GM18873 (cell line): ENCODE measurements at regions not wholly inside any gene's neighbourhood (a gene's known extent, or its start where the extent isn't known, plus 50 kb on each side); places are given as distances from the start of the nearest gene placed in this dataset.
"Not testable (repeated sequence)": the region's sequence is repeated elsewhere in the genome, so short reads cannot be mapped to it uniquely, and the experiment has no call there.

Source experiments
- ATAC-seq: cut with Tn5 transposase; IDR thresholded peaks from one replicate; pipeline ENCODE4 v1.9.1; 2021; ENCODE audit warnings: mild to moderate bottlenecking, moderate library complexity, moderate number of reproducible peaks; ENCODE audit not compliant: unreplicated experiment, low FRiP score

GRCh38 chrX:861340-861890, 230.8 kb downstream of the SHOX start:
- no peak for ATAC-seq

DNA sequence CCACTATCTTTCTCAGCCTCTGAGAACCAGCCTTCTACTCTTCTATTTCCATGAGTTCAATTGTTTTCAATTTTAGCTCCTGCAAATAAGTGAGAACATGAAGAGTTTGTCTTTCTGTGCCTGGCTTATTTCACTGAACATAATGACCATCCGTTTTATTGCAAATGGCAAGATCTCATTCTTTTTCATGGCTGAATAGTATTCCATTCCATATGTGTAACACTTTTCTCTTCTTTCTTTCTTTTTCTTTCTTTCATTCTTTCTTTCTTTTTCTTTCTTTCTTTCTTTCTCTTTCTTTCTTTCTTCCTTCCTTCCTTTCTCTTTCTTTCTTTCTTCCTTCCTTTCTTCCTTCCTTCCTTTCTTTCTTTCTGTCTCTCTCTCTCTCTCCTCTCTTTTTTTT, 228.7 kb downstream of the SHOX start:
- ATAC-seq = no peak

DNA sequence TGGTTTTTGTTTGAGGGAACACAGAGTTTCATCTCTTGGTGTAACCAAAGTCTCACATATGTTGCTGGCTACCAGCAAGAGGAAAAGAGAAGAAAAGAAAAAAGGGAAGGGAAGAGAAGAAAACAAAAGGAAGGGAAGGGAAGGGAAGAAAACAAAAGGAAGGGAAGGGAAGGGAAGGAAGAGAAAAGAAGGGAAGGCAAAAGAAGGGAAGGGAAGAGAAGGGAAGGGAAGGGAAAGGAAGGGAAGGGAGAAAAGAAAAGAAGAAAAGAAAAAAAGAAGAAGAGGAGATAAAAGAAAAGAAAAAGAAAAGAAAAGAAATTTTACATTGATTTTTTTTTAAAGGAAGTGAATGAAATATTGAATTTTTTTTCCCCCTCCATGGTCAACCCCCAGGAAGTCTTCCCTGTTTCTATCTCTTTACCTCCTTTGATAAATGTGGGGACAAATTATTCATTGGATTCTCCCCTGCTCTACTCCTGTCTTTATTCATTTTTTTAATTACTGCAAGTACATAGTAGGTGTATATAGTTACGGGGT, 228.0 kb downstream of the SHOX start:
- ATAC-seq = no peak

DNA sequence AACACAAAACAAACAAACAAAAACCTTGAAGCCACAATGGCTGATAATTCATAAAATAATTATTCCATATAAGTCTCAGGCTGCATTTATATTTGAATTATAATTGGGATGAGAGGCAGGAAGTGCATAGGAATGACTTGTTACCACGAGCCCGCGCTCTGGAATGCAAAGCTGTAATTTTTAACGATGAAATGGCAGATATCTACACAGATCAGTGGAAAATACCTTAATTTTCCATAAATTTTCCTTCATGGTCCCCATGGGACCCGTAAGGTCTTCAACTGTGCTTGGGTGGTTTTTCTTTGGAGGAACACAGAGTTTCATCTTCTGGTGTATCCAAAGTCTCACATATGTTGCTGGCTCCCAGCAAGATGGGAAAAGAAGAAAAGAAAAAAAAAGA, 226.8 kb downstream of the SHOX start:
- ATAC-seq = no peak

DNA sequence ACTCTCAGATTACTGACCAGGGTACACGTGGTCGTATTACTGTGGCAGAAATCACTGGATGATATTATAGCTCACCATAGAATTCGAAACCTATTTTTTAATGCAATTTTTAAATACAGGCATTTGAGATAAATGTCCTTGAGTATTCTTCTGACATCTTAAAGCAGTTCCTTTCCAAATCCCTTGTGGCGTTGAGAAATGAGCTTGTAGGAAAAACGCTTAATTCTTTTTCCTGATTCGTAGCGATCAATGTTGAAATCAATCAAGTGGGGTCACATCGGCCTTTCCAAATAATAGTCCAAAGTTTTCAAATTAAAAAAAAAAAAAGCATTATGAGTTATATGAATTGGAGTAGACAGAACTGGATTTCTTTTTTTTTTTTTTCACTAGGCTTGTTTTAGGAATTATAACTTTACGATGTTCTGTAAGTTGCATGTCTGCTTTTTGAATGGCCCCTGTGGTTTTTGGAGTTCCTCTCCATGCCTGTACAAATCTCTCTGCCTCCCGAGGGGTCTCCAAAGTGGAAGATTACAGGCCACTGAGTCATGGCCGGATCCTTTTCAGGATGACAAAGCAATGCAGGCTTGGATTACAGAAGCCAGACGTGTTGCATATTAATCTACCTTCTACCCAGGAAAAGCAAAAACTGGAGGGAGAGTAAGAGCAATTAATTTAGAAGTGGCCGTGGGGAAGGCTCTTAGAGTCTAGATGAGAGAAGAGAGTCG, 226.1 kb downstream of the SHOX start:
- ATAC-seq = no peak

DNA sequence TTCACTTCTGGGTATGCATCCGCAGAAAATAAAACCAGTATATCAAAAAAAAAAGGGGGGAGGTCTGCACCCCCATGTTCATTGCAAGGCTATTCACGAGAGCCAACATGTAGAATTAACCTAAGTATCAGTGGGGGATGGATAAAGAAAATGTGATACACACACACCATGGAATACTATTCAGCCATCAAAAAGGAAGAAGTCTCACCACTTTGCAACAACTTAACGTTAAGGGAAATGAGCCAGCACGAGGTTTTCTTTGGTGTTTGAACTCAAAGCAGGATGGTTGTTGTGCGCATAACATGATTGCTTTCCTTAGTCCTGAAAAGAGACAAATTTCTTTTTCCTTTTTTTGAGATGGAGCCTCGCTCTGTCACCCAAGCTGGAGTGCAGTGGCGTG, 222.7 kb downstream of the SHOX start:
- ATAC-seq = no peak

DNA sequence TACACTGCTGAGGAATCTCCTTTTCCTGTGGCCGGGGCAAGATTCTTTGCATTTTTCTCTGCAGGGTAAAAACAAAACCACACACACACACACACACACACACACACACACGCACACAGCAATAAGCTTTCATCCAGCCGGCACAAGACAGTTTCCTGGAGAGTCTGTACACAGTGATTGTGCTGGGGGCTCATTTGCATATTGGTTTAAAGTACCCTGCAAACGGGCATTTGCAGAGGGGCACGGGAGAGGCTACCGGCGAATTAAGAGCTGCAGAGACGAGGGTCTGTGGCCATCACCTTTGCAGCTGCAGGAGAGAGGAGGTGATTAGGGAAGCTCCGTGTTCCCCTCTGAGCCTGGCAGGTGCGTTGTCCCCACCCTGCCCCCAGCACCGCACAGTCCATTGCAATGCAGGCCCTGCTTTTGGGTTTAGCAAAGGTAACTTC, 219.9 kb downstream of the SHOX start:
- ATAC-seq = no peak

DNA sequence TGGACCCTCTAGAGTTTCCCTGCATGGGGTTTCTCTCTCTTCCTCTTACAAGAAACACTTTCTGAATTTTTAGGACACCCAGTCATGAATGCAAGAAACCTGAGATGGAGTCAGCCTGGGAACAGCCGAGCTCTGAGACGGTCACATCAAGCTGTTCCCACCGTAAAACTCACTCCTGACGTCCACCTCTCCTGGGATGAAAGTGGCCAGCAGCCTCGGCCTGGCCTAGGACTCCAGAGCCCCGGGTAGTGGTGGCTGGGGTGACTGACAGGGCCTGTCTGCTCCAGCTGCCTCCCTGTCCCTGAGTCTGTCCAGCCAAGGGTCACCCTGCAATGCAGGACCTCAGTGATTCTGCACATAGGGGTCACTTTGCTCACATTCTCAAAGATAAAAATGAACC, 217.8 kb downstream of the SHOX start:
- ATAC-seq = no peak

DNA sequence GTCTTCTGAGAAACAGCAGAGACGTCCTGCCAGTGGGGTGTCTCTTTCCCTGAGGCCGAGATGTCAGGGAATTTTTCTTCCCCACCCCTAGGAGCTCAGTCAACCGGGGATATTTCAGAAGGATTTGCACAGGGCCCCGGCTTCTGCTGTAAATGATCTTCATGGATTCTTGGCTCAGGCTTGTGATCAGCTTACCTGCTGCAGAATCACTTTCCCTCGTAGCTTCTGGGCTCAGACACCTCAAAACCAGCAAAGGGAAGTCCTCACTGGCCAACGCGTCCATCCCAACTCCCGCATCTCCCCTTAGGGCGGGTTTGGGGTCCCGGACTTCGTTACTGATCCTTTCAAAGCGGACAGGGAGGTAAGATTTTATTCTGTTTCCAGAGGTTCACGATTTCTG, 212.7 kb downstream of the SHOX start:
- ATAC-seq = no peak

DNA sequence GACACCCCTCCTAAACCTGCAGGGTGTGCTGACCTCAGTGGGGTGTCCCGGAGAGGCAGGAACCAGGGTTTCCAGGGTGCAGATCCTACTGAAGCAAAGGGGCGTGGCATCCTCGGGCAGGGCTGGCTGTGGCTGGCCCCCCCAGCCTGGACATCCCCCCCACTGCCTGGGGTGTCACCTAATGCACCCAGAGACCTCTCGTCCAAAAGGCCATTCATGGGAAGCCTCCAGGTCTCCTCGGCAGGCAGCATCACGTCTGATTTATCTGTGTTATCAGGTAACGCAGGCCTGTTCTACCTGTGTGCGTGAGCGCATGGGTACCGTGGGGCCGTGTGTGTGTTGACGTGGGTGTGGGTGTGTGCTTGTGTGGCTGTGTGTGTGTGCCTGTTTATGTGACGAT, 210.0 kb downstream of the SHOX start:
- ATAC-seq = no peak

DNA sequence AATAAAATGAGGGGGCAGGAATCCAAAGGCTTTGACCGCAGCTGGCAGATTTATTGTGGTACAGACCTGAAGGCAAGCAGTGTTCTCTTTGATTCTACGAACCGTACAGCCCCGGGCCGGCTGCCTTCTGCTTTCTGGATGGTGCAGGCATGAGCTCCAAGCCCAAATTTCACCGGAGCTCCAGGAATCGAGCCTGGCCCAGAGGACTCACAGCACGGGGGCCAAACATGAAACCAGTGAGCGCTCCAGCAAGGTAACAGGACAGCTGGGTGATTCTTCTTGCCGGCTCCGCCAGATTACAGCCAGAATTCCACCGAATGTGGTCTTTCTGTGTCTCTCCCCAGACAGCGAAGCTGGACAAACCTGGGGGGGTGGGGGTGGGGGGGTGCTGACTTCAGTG, 208.1 kb downstream of the SHOX start:
- not testable (repeated sequence) for ATAC-seq

- ATAC-seq = not testable (repeated sequence)
Observed at GRCh38 chrX:835857-836256, 205.3 kb downstream of the SHOX start.

GRCh38 chrX:830532-830931, 199.9 kb downstream of the SHOX start:
- no peak for ATAC-seq

DNA sequence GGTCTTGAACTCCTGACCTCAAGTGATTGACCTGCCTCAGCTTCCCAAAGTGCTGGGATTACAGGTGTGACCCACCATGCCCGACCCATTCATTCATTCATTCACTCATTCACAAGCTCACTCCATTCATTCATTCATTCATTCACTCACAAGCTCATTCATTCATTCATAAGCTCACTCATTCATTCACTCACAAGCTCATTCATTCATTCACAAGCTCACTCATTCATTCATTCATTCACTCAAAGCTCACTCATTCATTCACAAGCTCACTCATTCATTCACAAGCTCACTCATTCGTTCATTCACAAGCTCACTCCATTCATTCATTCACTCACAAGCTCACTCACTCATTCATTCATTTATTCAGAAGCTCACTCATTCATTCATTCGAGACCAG, 198.6 kb downstream of the SHOX start:
- ATAC-seq = no peak

- no peak for ATAC-seq
Observed at GRCh38 chrX:828411-828959, 197.9 kb downstream of the SHOX start.

- ATAC-seq = no peak
Observed at GRCh38 chrX:826448-826847, 195.9 kb downstream of the SHOX start.

DNA sequence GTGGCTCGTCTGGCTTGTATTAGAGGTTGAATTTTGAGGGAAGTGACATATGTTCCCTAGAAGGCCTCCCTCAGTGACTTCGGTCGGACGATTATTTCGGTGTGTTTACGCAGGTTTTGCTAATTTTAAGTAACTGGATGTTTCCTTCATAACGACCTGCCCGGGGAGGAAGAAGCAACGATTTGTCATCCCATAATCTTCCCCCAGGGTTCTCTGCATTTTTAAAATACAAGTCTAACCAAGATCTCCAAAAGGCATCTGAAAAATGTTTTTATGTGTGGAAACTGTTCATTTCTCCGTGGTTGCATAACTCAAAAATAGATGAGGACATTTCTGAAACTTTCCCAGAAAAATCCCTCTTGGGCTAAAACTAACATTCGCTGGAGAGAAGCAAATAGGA, 195.4 kb downstream of the SHOX start:
- ATAC-seq = no peak

DNA sequence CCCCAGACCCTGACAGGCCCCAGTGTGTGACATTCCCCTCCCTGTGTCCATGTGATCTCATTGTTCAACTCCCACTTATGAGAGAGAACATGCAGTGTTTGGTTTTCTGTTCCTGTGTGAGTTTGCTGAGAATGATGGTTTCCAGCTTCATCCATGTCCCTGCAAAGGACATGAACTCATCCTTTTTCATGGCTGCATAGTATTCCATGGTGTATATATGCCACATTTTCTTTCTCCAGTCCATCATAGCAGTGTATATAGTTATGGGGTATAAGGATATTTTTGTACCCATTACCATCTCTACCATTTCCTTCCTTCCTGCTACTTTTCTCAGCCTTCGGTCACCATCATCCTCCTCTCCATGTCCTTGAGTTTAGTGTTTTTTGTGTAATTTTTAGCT, 192.5 kb downstream of the SHOX start:
- ATAC-seq = not testable (repeated sequence)

GRCh38 chrX:821327-822107, 190.9 kb downstream of the SHOX start:
- ATAC-seq = no peak

GRCh38 chrX:819684-820083, 189.1 kb downstream of the SHOX start:
- no peak for ATAC-seq

GRCh38 chrX:817759-818300, 187.2 kb downstream of the SHOX start:
- no peak for ATAC-seq
